Caco-2 (cell line): ENCODE measurements at regions not wholly inside any gene's neighbourhood (a gene's known extent, or its start where the extent isn't known, plus 50 kb on each side); places are given as distances from the start of the nearest gene placed in this dataset.

Experiments used
- BruUV-seq: library from RNA; stranded (reverse); fragments of 400-500 nt; replicated peaks from 2 replicates; lab custom pipeline; 2021; lab: Mats Ljungman, UMichigan
- CTCF ChIA-PET: fragments of 300-600 bp; sonication (Branson Sonifier 250); formaldehyde crosslinking; loops from one replicate; lab custom pipeline; 2022; ENCODE audit warnings: antibody characterized with exemption; lab: Charles Lee
- POLR2A ChIA-PET: fragments of 300-600 bp; sonication (Branson Sonifier 250); formaldehyde crosslinking; loops from one replicate; lab custom pipeline; 2022; ENCODE audit warnings: antibody characterized with exemption; lab: Charles Lee
- DNase-seq, 2 experiments: peaks; one replicate each; pipeline versions ENCODE4 v3.0.0 to v3.0.0-alpha.2; 2020 to 2022
- H3K27me3 ChIP-seq: replicated peaks from 2 replicates; pipeline ENCODE4 v1.6.0; 2011; ENCODE audit warnings: low read length; ENCODE audit not compliant: control insufficient read depth, insufficient read depth
- H3K36me3 ChIP-seq: 2 replicates; pipeline ENCODE4 v1.5.1; 2011; ENCODE audit warnings: low read length; ENCODE audit not compliant: control insufficient read depth, insufficient read depth
- H3K4me1 ChIP-seq: fragments of 250-450 bp; sonication (Bioruptor Pico); 2 replicates; pipeline ENCODE4 v1.5.1; 2020; ENCODE audit warnings: mild to moderate bottlenecking
- H3K4me3 ChIP-seq: 2 replicates; pipeline ENCODE4 v1.5.1; 2011; ENCODE audit warnings: low read depth, mild to moderate bottlenecking, control low read depth, low read length
- H3K9me3 ChIP-seq: fragments of 250-450 bp; sonication (Bioruptor Pico); 2 replicates; pipeline ENCODE4 v1.5.1; 2020; ENCODE audit warnings: mild to moderate bottlenecking, moderate library complexity
- H3K27ac Mint-ChIP-seq: one replicate; pipeline ENCODE4 v1.8.0; 2022; ENCODE audit warnings: mixed read lengths; ENCODE audit not compliant: unreplicated experiment
- H3K27me3 Mint-ChIP-seq: one replicate; pipeline ENCODE4 v1.8.0; 2022; ENCODE audit warnings: mixed read lengths; ENCODE audit not compliant: insufficient read depth, unreplicated experiment
- H3K36me3 Mint-ChIP-seq: one replicate; pipeline ENCODE4 v1.8.0; 2022; ENCODE audit warnings: mild to moderate bottlenecking, mixed read lengths; ENCODE audit not compliant: insufficient read depth, unreplicated experiment
- H3K4me1 Mint-ChIP-seq: one replicate; pipeline ENCODE4 v1.8.0; 2022; ENCODE audit warnings: low read depth, mixed read lengths; ENCODE audit not compliant: unreplicated experiment
- H3K4me3 Mint-ChIP-seq: one replicate; pipeline ENCODE4 v1.8.0; 2022; ENCODE audit warnings: mild to moderate bottlenecking, moderate library complexity, mixed read lengths; ENCODE audit not compliant: unreplicated experiment
- H3K9me3 Mint-ChIP-seq: one replicate; pipeline ENCODE4 v1.8.0; 2022; ENCODE audit warnings: mixed read lengths; ENCODE audit not compliant: unreplicated experiment
- CTCF ChIP-seq, 2 experiments: fragments of 200-600 bp in 1 of 2; IDR thresholded peaks; 1 replicate in 1 of 2; 2 replicates in 1 of 2; pipeline versions ENCODE4 v1.5.1 to v1.8.0; 2011 to 2022; ENCODE audit warnings: antibody characterized with exemption in 1 of 2, control low read depth in 1 of 2, inconsistent platforms in 1 of 2, low read depth in 1 of 2, low read length in 1 of 2, mild to moderate bottlenecking in 1 of 2, moderate library complexity in 1 of 2; ENCODE audit not compliant: insufficient read depth in 1 of 2, severe bottlenecking in 1 of 2, unreplicated experiment in 1 of 2
- intact Hi-C: fragments of 100-400 bp; cut with micrococcal nuclease; formaldehyde crosslinking; loops from one replicate; pipeline ENCODE4 v1.10.0; 2022; ENCODE audit not compliant: unreplicated experiment

DNA sequence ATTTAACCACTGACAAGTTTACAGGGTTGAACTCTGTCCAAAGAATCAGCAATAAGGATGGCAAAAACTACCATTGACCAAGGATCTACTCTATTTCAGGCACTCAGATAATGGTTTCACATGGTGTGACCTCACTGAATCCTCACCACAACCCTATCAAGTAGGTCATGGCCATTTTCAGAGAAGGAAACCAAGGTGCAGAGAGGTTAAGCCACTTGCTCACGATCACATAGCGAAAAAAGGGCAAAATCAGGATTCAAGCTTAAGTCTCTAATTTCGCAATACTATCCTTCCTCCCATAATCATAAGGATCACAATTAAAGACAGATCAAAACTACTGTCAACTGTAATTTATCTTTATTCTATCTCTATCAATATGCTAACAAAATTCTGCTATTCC lies 191.0 kb upstream of the AFF2 start:
- no peaks in the 10 kb centered on the region for H3K36me3 Mint-ChIP-seq
- H3K27me3 ChIP-seq, result no peaks in the 10 kb centered on the region
- no peak overlapping the region for H3K4me3 ChIP-seq
- no peak overlapping the region for H3K27ac Mint-ChIP-seq
- no peak overlapping the region for H3K4me3 Mint-ChIP-seq
- H3K27me3 Mint-ChIP-seq, result no peaks in the 10 kb centered on the region
- no TSS peak for BruUV-seq
- POLR2A ChIA-PET, result no interaction called here
- H3K4me1 Mint-ChIP-seq, result no peaks in the 10 kb centered on the region
- H3K9me3 ChIP-seq, result no peaks in the 10 kb centered on the region
- CTCF ChIA-PET, result no interaction called here
- no peak for TF ChIP-seq CTCF (IDR thresholded peaks at IDR 0.05; ENCODE audit: insufficient read depth in 1 of 2, low read depth in 1 of 2, low read length in 1 of 2, severe bottlenecking in 1 of 2, unreplicated experiment in 1 of 2)
- no peak for DNase-seq
- no peaks in the 10 kb centered on the region for H3K4me1 ChIP-seq
- H3K9me3 Mint-ChIP-seq, result no peaks in the 10 kb centered on the region
- intact Hi-C loops, result no loop called here
- H3K36me3 ChIP-seq, result no peaks in the 10 kb centered on the region

GRCh38 chrX:148310426-148311165 lies 189.8 kb upstream of the AFF2 start:
- no peaks in the 10 kb centered on the region for H3K36me3 ChIP-seq
- no peak overlapping the region for H3K4me3 Mint-ChIP-seq
- no peaks in the 10 kb centered on the region for H3K27me3 ChIP-seq
- POLR2A ChIA-PET, result no interaction called here
- no peaks in the 10 kb centered on the region for H3K9me3 Mint-ChIP-seq
- no peak for TF ChIP-seq CTCF (IDR thresholded peaks at IDR 0.05; ENCODE audit: insufficient read depth in 1 of 2, low read depth in 1 of 2, low read length in 1 of 2, severe bottlenecking in 1 of 2, unreplicated experiment in 1 of 2)
- H3K4me1 Mint-ChIP-seq, result no peaks in the 10 kb centered on the region
- no peak for DNase-seq
- CTCF ChIA-PET, result no interaction called here
- BruUV-seq, result no TSS peak
- H3K4me1 ChIP-seq, result no peaks in the 10 kb centered on the region
- no peaks in the 10 kb centered on the region for H3K9me3 ChIP-seq
- no peak overlapping the region for H3K27ac Mint-ChIP-seq
- no peaks in the 10 kb centered on the region for H3K36me3 Mint-ChIP-seq
- H3K4me3 ChIP-seq, result no peak overlapping the region
- intact Hi-C loops, result no loop called here
- H3K27me3 Mint-ChIP-seq, result no peaks in the 10 kb centered on the region

- TF ChIP-seq CTCF (IDR thresholded peaks at IDR 0.05; ENCODE audit: insufficient read depth in 1 of 2, low read depth in 1 of 2, low read length in 1 of 2, severe bottlenecking in 1 of 2, unreplicated experiment in 1 of 2), result no peak
- H3K36me3 Mint-ChIP-seq, result no peaks in the 10 kb centered on the region
- ChIA-PET POLR2A (no interaction called here), CTCF (no interaction called here)
- no peaks in the 10 kb centered on the region for H3K36me3 ChIP-seq
- no peak overlapping the region for H3K4me3 ChIP-seq
- DNase-seq, result no peak
- H3K27me3 Mint-ChIP-seq, result no peaks in the 10 kb centered on the region
- no peaks in the 10 kb centered on the region for H3K4me1 ChIP-seq
- H3K4me3 Mint-ChIP-seq, result no peak overlapping the region
- no peaks in the 10 kb centered on the region for H3K27me3 ChIP-seq
- intact Hi-C loops, result no loop called here
- no TSS peak for BruUV-seq
- H3K9me3 Mint-ChIP-seq, result no peaks in the 10 kb centered on the region
- H3K27ac Mint-ChIP-seq, result no peak overlapping the region
- H3K9me3 ChIP-seq, result no peaks in the 10 kb centered on the region
- H3K4me1 Mint-ChIP-seq, result no peaks in the 10 kb centered on the region
Observed at GRCh38 chrX:148311544-148311943, 188.9 kb upstream of the AFF2 start.
